SK-N-SH (cell line): ENCODE measurements at regions not wholly inside any gene's neighbourhood (a gene's known extent, or its start where the extent isn't known, plus 50 kb on each side); places are given as distances from the start of the nearest gene placed in this dataset.

Source experiments
- CTCF ChIA-PET: fragments of 300-600, 350-600 bp; formaldehyde crosslinking; extraction: SDS; loops from one replicate; lab custom pipeline; 2021; lab: Yijun Ruan, JAX
- POLR2A ChIA-PET: fragments of 350-600 bp; sonication (Branson Sonifier 250); formaldehyde crosslinking; extraction: SDS; loops from one replicate; lab custom pipeline; 2020; ENCODE audit warnings: antibody characterized with exemption, inconsistent platforms; lab: Yijun Ruan, JAX
- DNase-seq: peaks from one replicate; pipeline ENCODE4 v3.0.0; 2012
- H2AFZ ChIP-seq: fragments of 200-600 bp; sonication (generic); 2 replicates; pipeline ENCODE4 v1.8.1; 2016; ENCODE audit warnings: antibody characterized with exemption, mild to moderate bottlenecking, low read depth
- H3F3A ChIP-seq: fragments of 200-600 bp; sonication (generic); replicated peaks from 2 replicates; pipeline ENCODE3; 2016; ENCODE audit warnings: antibody characterized with exemption, mild to moderate bottlenecking; ENCODE audit not compliant: insufficient read depth
- H3K27ac ChIP-seq, 2 experiments: fragments of 200-500 bp in 1 of 2; fragments of 200-600 bp in 1 of 2; sonication (Bioruptor generic) in 1 of 2; sonication (generic), shearing (Covaris generic) in 1 of 2; 2 replicates each; pipeline versions ENCODE4 v1.5.1 to v1.6.1; 2014 to 2016; ENCODE audit warnings: low read depth in 2 of 2, inconsistent platforms in 1 of 2, low read length in 1 of 2, mild to moderate bottlenecking in 1 of 2, mixed read lengths in 1 of 2
- H3K27me3 ChIP-seq: fragments of 200-600 bp; sonication (generic), shearing (Covaris generic); 2 replicates; pipeline ENCODE4 v1.6.1; 2016; ENCODE audit warnings: mixed run types; ENCODE audit not compliant: insufficient read depth
- H3K36me3 ChIP-seq, 2 experiments: fragments of 200-500 bp in 1 of 2; fragments of 200-600 bp in 1 of 2; sonication (Bioruptor generic) in 1 of 2; sonication (generic) in 1 of 2; replicated peaks in 1 of 2; 2 replicates each; pipeline versions ENCODE3 to v1.5.1; 2014 to 2016; ENCODE audit warnings: low read length in 1 of 2, mild to moderate bottlenecking in 1 of 2; ENCODE audit not compliant: insufficient read depth in 2 of 2, control insufficient read depth in 1 of 2
- H3K4me1 ChIP-seq, 2 experiments: fragments of 200-500 bp in 1 of 2; fragments of 200-600 bp in 1 of 2; sonication (Bioruptor generic) in 1 of 2; sonication (generic), shearing (Covaris generic) in 1 of 2; 2 replicates each; pipeline versions ENCODE4 v1.5.1 to v1.6.1; 2014 to 2016; ENCODE audit warnings: low read depth in 1 of 2, low read length in 1 of 2, mixed run types in 1 of 2; ENCODE audit not compliant: insufficient read depth in 2 of 2, control insufficient read depth in 1 of 2
- H3K4me2 ChIP-seq: fragments of 200-600 bp; sonication (generic), shearing (Covaris generic); 2 replicates; pipeline ENCODE4 v1.6.1; 2017; ENCODE audit warnings: mixed run types
- H3K4me3 ChIP-seq, 2 experiments: fragments of 200-500 bp in 1 of 2; fragments of 200-600 bp in 1 of 2; sonication (Bioruptor generic) in 1 of 2; sonication (generic), shearing (Covaris generic) in 1 of 2; 2 replicates each; pipeline versions ENCODE4 v1.5.1 to v1.8.1; 2014 to 2016; ENCODE audit warnings: low read depth in 2 of 2, inconsistent platforms in 1 of 2, low read length in 1 of 2, mild to moderate bottlenecking in 1 of 2, mixed read lengths in 1 of 2, moderate library complexity in 1 of 2
- H3K79me2 ChIP-seq: fragments of 200-600 bp; sonication (generic); 2 replicates; pipeline ENCODE4 v1.8.1; 2017; ENCODE audit warnings: mild to moderate bottlenecking; ENCODE audit not compliant: insufficient read depth
- H3K9ac ChIP-seq: fragments of 200-600 bp; sonication (generic); 2 replicates; pipeline ENCODE4 v1.6.1; 2017; ENCODE audit warnings: mixed run types
- H3K9me2 ChIP-seq: fragments of 200-600 bp; sonication (generic); 2 replicates; pipeline ENCODE4 v1.6.1; 2017; ENCODE audit warnings: mixed run types
- H3K9me3 ChIP-seq: fragments of 200-600 bp; sonication (generic); 2 replicates; pipeline ENCODE4 v1.6.1; 2017; ENCODE audit warnings: mixed run types, mild to moderate bottlenecking, moderate library complexity
- H4K20me1 ChIP-seq: fragments of 200-600 bp; sonication (generic); 2 replicates; pipeline ENCODE4 v1.6.1; 2017; ENCODE audit warnings: mild to moderate bottlenecking, mixed run types; ENCODE audit not compliant: insufficient read depth
- CTCF ChIP-seq: fragments of 200-600 bp; sonication (generic); IDR thresholded peaks from 2 replicates; pipeline ENCODE4 v1.6.1; 2017; ENCODE audit warnings: antibody characterized with exemption, mild to moderate bottlenecking, moderate library complexity
- IRF3 ChIP-seq: fragments of 150-350 bp; IDR thresholded peaks from 2 replicates; pipeline ENCODE4 v1.6.1; 2016; ENCODE audit warnings: mild to moderate bottlenecking, low read depth, low read length
- JUND ChIP-seq: IDR thresholded peaks from 2 replicates; pipeline ENCODE4 v1.4.0; 2012
- PBX3 ChIP-seq: IDR thresholded peaks from 2 replicates; pipeline ENCODE4; 2012
- RFX5 ChIP-seq: IDR thresholded peaks from 2 replicates; pipeline ENCODE4 v1.6.1; 2012; ENCODE audit warnings: mild to moderate bottlenecking, improper control_type of control experiment, low read length
- RXRA ChIP-seq: IDR thresholded peaks from 2 replicates; pipeline ENCODE4 v1.4.0; 2012; ENCODE audit warnings: low read depth, mild to moderate bottlenecking, borderline replicate concordance
- SIN3A ChIP-seq: IDR thresholded peaks from 2 replicates; pipeline ENCODE4 v1.6.1; 2012; ENCODE audit warnings: low read depth, mild to moderate bottlenecking, low read length, moderate library complexity, borderline replicate concordance
- TCF12 ChIP-seq: IDR thresholded peaks from 2 replicates; pipeline ENCODE4 v1.4.0; 2012
- WGBS: methylation state at CpG from one replicate; pipeline ENCODE4 v1.1.6; 2017; ENCODE audit warnings: low lambda C conversion rate; 5-methylcytosine and 5-hydroxymethylcytosine counted together

GRCh38 chr1:198472997-198473396, 67.5 kb downstream of the ATP6V1G3 start:
- Histone ChIP-seq H3K4me2 (no peak overlapping the region), H3K4me1 (no peaks in the 10 kb centered on the region; a peak in 1 of 4 replicates)
- POLR2A ChIA-PET = no interaction called here

GRCh38 chr1:198472119-198472518, 68.4 kb downstream of the ATP6V1G3 start:
- CTCF ChIA-PET = no interaction called here
- no peak overlapping the region for H3K4me2 ChIP-seq
- POLR2A ChIA-PET = no interaction called here
- 88% methylated on average over 1 of the region's 1 CpG for WGBS
- no peaks in the 10 kb centered on the region for H4K20me1 ChIP-seq
- H3K27ac ChIP-seq = no peak overlapping the region
- no peak overlapping the region for H3K9ac ChIP-seq
- peaks cover 7 to 8% of the 10 kb centered on the region in 2 experiments for H3K4me1 ChIP-seq
- H3K79me2 ChIP-seq = no peaks in the 10 kb centered on the region
- H3F3A ChIP-seq = no peaks in the 10 kb centered on the region
- no peaks in the 10 kb centered on the region for H3K9me3 ChIP-seq
- H3K36me3 ChIP-seq = no peaks in the 10 kb centered on the region
- no peaks in the 10 kb centered on the region for H3K9me2 ChIP-seq
- TF ChIP-seq IRF3 = no peak
- TF ChIP-seq TCF12 = no peak
- TF ChIP-seq JUND = no peak
- TF ChIP-seq RFX5 = no peak
- no peak for TF ChIP-seq CTCF
- H3K4me3 ChIP-seq = no peak overlapping the region
- H3K27me3 ChIP-seq = no peaks in the 10 kb centered on the region
- no peak overlapping the region for H2AFZ ChIP-seq
- DNase-seq = no peak

More at GRCh38 chr1:198472997-198473396, 67.5 kb downstream of the ATP6V1G3 start:
- Histone ChIP-seq H3K79me2 (no peaks in the 10 kb centered on the region), H2AFZ (no peak overlapping the region), H3K9ac (no peak overlapping the region), H4K20me1 (no peaks in the 10 kb centered on the region), H3K4me3 (no peak overlapping the region), H3K27ac (no peak overlapping the region), H3K9me3 (no peaks in the 10 kb centered on the region), H3K36me3 (no peaks in the 10 kb centered on the region), H3F3A (no peaks in the 10 kb centered on the region), H3K27me3 (no peaks in the 10 kb centered on the region), H3K9me2 (no peaks in the 10 kb centered on the region)
- 68% methylated on average over 2 of the region's 2 CpGs for WGBS
- TF ChIP-seq RXRA (no peak), PBX3 (no peak), RFX5 (no peak), SIN3A (no peak)
- no peak for DNase-seq
- CTCF ChIA-PET = no interaction called here
